ENCODE measurements at regions not wholly inside any gene's neighbourhood (a gene's known extent, or its start where the extent isn't known, plus 50 kb on each side); places are given as distances from the start of the nearest gene placed in this dataset.

GRCh38 chr2:150681120-150681804 lies 193.8 kb upstream of the RND3 start:
- TF ChIP-seq CTCF (IDR thresholded peaks at IDR 0.05; ENCODE audit: low read length) (no peak), EZH2phosphoT487 (IDR thresholded peaks at IDR 0.05; ENCODE audit: low read length) (no peak), EZH2 (optimal IDR thresholded peaks at IDR 0.05; ENCODE audit: low read depth, low read length) (no peak)
